SJSA1 (cell line): ENCODE measurements at regions not wholly inside any gene's neighbourhood (a gene's known extent, or its start where the extent isn't known, plus 50 kb on each side); places are given as distances from the start of the nearest gene placed in this dataset.

ENCODE experiments used
- DNase-seq, 2 experiments: peaks; one replicate each; pipeline ENCODE4 v3.0.0-alpha.2; 2015 to 2020; ENCODE audit warnings: low spot score in 2 of 2, low read depth in 1 of 2
- H3K27ac ChIP-seq: fragments of 250-450 bp; sonication (Bioruptor Pico); 2 replicates; pipeline ENCODE4 v1.5.1; 2020; ENCODE audit warnings: mild to moderate bottlenecking, moderate library complexity
- H3K27me3 ChIP-seq: fragments of 250-450 bp; sonication (Bioruptor Pico); replicated peaks from 2 replicates; pipeline ENCODE4 v1.5.1; 2020; ENCODE audit warnings: mild to moderate bottlenecking, moderate library complexity
- H3K36me3 ChIP-seq: fragments of 250-450 bp; sonication (Bioruptor Pico); 2 replicates; pipeline ENCODE4 v1.5.1; 2020; ENCODE audit warnings: mild to moderate bottlenecking
- H3K4me1 ChIP-seq: fragments of 250-450 bp; sonication (Bioruptor Pico); replicated peaks from 2 replicates; pipeline ENCODE4 v1.6.1; 2021; ENCODE audit warnings: mild to moderate bottlenecking
- H3K4me3 ChIP-seq: fragments of 250-450 bp; sonication (Bioruptor Pico); 2 replicates; pipeline ENCODE4 v1.5.1; 2020; ENCODE audit warnings: mild to moderate bottlenecking
- H3K9me3 ChIP-seq: fragments of 250-450 bp; sonication (Bioruptor Pico); replicated peaks from 2 replicates; pipeline ENCODE4 v1.5.1; 2020; ENCODE audit warnings: mild to moderate bottlenecking

DNA sequence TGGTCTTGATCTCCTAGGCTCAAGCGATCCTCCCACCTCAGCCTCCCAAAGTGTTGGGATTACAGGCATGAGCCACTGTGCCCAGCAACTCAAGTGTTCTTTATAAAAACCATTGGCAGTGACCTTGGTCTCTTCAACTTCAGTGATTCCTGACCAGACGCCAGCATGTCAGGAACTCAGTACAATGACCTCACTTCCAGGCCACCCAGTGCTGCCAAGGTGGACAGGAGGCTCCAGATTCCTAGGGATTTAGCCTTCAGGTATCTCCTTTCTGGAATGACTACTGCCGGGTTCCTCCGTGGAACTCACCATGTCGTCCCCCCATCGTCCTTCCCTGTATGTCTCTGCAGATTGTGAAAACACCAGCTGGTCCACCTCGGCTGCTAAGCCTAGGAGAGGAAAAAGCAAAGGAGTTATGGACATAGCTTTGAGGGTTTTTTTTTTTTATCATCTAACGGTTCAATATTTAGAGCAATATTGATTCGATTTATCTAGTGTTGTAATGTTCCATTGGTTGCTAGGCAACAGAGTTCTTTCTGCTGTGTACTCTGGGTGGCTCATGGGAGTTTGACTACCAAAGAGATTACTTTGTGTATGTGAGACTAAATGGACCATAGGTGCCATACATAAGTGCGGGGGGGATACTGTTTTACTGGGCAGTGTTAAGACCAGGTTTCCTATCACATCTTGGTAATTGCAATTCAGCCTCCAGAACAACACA lies 425.8 kb upstream of the AUTS2 start:
- H3K36me3 ChIP-seq, result no peaks in the 10 kb centered on the region
- H3K27ac ChIP-seq, result no peak overlapping the region
- H3K4me3 ChIP-seq, result no peak overlapping the region
- H3K4me1 ChIP-seq, result no peaks in the 10 kb centered on the region
- H3K27me3 ChIP-seq, result no peaks in the 10 kb centered on the region
- H3K9me3 ChIP-seq, result no peaks in the 10 kb centered on the region; the same call in 1 of the 2 replicates
- no peak for DNase-seq

DNA sequence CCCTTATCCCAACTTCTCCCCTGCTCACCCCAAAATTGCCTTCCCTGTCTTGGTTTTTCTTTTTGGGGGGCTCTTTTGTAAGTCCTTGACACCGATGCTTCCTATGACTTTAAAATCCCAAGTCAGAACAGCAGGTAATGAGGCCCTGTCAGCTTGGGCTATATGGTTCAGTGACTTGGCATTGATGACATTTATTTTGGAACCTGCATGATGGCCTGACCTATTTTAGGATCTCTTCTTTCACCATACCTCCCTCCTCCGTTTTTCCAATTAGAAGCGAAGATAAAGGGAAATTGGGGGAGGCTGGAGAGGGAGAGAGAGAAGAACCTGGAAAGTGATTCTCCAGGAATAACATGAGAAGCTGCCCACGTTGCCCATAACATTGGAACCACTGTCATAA lies 424.9 kb upstream of the AUTS2 start:
- DNase-seq, result no peak
- no peak overlapping the region for H3K27ac ChIP-seq
- no peaks in the 10 kb centered on the region for H3K4me1 ChIP-seq
- no peaks in the 10 kb centered on the region; the same call in 1 of the 2 replicates for H3K9me3 ChIP-seq
- no peaks in the 10 kb centered on the region for H3K27me3 ChIP-seq
- H3K36me3 ChIP-seq, result no peaks in the 10 kb centered on the region
- H3K4me3 ChIP-seq, result no peak overlapping the region

DNA sequence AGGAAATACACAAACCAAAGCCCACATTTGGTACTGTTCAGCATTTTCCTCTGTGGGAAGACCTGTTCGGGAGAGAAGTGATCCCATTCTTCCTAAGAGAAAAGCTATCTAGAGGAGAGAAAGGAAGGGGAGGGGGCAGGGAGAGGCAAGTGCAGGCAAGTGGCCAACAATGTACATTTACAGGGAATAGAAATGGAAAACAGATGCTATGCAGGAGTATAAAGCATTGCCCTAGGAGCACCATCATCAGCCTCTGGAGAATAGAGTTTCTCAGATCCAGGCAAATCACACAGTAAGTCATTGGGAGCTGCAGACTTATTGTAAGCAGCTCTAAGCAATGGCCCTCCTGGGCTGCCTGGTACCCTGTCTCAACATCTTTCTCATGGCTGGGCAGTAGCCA lies 424.4 kb upstream of the AUTS2 start:
- H3K4me3 ChIP-seq, result no peak overlapping the region
- no peaks in the 10 kb centered on the region for H3K27me3 ChIP-seq
- no peak for DNase-seq
- H3K4me1 ChIP-seq, result no peaks in the 10 kb centered on the region
- H3K27ac ChIP-seq, result no peak overlapping the region
- no peaks in the 10 kb centered on the region; the same call in 1 of the 2 replicates for H3K9me3 ChIP-seq
- no peaks in the 10 kb centered on the region for H3K36me3 ChIP-seq

DNA sequence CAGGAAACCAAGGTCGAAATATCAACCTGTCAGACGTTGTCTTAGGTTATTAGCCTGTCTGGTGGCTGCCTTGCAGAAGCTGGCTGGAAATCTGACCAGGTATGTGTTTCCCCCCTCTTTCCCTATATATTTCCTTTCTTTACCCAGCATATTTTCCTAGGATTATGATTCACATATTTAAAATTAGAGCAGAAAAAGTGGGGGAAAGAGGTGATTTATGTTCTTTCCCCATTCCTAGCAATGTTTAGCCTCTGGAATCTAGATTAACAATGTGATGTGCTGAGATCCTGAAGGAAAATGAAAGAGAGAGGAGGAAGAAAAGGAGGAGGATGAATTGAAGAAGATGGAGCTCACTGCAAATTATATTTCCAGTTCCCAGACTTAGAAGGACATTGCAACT lies 421.4 kb upstream of the AUTS2 start:
- Histone ChIP-seq H3K27ac (no peak overlapping the region), H3K9me3 (no peaks in the 10 kb centered on the region; the same call in 1 of the 2 replicates), H3K36me3 (no peaks in the 10 kb centered on the region), H3K27me3 (no peaks in the 10 kb centered on the region), H3K4me1 (no peaks in the 10 kb centered on the region), H3K4me3 (no peak overlapping the region)
- DNase-seq, result no peak

DNA sequence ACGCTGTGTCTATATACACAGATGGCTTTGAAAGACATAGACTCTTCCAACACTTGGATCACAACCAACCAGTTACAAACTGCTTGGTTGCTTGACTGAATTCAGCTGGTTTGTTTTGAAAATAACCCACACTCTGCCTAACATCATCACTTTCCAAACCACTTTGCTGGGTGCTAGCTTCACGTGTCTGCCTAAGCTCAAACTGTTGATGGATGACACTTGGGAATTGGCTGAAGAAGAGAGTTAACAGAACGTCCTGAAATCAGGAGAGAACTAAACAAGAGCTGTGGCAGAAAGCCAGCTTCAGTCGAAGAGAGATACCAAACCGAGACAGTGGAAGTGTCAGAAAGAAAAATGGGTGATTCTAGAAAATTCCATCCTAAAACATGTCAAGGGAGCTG lies 420.8 kb upstream of the AUTS2 start:
- Histone ChIP-seq H3K27me3 (no peaks in the 10 kb centered on the region), H3K4me3 (no peak overlapping the region), H3K27ac (no peak overlapping the region), H3K9me3 (no peaks in the 10 kb centered on the region; the same call in 1 of the 2 replicates), H3K4me1 (no peaks in the 10 kb centered on the region), H3K36me3 (no peaks in the 10 kb centered on the region)
- no peak for DNase-seq

DNA sequence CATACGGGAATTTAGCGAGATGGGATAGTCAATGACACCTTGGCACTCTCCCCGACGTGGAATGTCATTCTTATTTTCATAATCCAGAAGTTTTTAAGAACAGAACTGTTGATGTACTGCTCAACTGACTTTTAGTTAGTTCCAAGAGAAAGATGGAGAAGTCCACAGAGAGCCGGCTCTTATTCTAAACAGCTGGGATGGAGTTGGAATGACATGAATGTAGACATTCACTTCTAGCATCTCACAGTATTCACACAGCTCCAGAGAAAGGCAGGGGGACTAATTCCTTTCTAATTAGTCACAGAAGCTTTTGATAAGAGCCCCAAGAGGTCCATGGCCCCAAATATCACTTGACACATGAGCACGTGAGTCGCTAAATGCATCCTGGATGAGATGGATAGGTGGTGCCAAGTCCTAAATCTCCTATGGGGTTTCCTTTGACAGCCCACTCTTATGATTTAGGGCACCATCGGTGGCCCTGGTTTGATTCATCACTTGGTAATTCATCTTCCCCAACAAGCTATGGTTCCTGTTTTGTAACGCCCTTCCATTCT lies 420.3 kb upstream of the AUTS2 start:
- H3K27ac ChIP-seq, result no peak overlapping the region
- no peak overlapping the region for H3K4me3 ChIP-seq
- no peaks in the 10 kb centered on the region for H3K36me3 ChIP-seq
- DNase-seq, result no peak
- H3K4me1 ChIP-seq, result no peaks in the 10 kb centered on the region
- no peaks in the 10 kb centered on the region; the same call in 1 of the 2 replicates for H3K9me3 ChIP-seq
- no peaks in the 10 kb centered on the region for H3K27me3 ChIP-seq

DNA sequence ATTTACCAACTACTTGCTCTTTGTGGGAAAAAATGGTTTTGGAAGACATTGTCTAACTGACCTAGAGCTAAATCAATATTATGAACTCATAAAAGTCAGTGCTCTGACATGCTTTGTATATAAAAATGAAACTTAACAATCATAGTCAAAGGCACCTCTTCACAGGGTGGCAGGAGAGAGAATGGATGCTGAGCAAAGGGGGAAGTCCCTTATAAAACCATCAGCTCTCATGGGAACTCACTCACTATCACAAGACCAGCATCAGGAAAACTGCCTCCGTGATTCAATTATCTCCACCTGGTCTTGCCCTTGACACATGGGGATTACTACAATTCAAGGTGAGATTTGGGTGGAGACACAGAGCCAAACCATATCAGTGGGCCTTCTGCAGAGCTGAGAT lies 417.6 kb upstream of the AUTS2 start:
- Histone ChIP-seq H3K27me3 (no peaks in the 10 kb centered on the region), H3K36me3 (no peaks in the 10 kb centered on the region), H3K4me1 (no peaks in the 10 kb centered on the region), H3K4me3 (no peak overlapping the region), H3K9me3 (no peaks in the 10 kb centered on the region), H3K27ac (no peak overlapping the region)
- DNase-seq, result no peak

DNA sequence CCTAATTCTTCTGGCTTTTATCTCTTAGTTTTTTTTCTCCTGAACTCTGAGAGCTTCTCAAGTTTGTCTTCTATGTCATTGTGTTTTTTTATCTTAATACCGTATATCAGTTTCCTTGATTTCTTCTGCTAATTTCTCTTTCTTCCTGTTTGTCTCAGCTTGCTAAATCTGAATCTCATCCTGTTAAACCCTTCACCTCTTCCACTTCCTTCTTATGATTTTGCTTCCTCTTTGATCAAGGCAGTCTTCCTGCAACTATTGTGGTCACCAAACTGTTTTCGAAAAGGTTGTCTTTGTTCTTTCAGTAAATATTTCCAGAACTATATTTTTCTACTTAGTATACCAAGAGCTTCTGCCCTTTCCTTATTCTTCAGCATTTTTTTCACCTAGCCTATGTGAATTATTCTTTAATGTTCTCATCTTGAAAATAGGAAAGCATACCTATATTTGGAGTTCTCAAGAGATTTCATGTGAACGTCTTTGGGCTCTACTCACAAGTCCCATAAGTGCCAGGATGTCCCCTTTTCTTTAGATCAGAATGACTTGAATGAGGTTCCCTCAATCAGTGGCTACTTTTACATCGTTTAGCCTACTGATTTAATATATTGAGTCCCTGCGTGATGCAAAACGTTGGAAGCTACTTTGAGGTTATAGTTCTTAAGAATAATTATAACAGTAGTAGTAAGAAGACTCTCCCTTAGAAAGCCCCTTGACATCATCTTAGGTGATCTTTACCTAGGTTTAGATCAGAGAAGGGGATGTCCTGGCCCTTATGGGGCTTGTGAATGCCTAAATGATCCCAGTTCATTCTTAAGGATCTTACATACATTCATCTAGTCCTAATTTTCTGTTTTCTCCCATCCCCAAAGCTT lies 415.4 kb upstream of the AUTS2 start:
- Histone ChIP-seq H3K4me3 (no peak overlapping the region), H3K27me3 (no peaks in the 10 kb centered on the region), H3K27ac (no peak overlapping the region), H3K4me1 (no peaks in the 10 kb centered on the region), H3K36me3 (no peaks in the 10 kb centered on the region), H3K9me3 (no peaks in the 10 kb centered on the region)
- DNase-seq, result no peak

DNA sequence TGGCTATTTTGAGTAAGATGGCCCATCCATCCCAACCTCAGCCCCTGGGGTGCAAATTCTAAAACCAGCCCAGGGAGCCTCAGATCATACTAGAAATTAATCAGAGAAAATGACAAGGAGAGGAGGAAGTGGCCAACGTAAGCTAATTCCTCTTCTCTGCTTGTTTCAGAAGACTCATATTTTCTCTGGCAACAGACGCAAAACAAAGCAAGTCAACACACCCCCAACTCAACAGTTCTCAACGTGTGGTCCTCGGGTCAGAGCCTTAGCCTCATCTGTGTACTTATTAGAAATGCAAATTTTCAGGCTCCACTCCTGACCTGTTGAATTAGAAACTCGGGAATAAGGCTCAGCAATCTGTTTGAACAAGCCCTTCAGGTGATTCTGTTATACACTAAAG lies 413.9 kb upstream of the AUTS2 start:
- H3K4me1 ChIP-seq, result no peaks in the 10 kb centered on the region
- no peaks in the 10 kb centered on the region for H3K36me3 ChIP-seq
- no peaks in the 10 kb centered on the region for H3K9me3 ChIP-seq
- no peak overlapping the region for H3K4me3 ChIP-seq
- no peak for DNase-seq
- H3K27ac ChIP-seq, result no peak overlapping the region
- H3K27me3 ChIP-seq, result no peaks in the 10 kb centered on the region

DNA sequence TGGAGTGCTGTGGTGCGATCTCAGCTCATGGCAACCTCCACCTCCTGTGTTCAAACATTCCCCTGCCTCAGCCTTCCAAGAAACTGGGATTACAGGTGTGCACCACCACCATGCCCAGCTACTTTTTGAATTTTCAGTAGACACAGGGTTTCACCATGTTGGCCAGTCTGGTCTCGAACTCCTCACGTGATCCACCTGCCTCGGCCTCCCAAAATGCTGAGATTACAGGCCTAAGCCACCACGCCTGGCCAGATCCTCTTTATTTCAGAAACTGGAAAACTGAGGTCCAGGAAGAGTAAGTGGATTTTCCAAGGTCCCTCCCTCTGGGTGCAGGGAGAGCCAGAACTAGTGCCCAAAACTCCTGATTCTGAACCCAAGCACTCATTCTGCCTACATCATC lies 413.1 kb upstream of the AUTS2 start:
- no peak overlapping the region for H3K4me3 ChIP-seq
- no peaks in the 10 kb centered on the region for H3K9me3 ChIP-seq
- H3K27me3 ChIP-seq, result no peaks in the 10 kb centered on the region
- H3K36me3 ChIP-seq, result no peaks in the 10 kb centered on the region
- no peak overlapping the region for H3K27ac ChIP-seq
- no peaks in the 10 kb centered on the region for H3K4me1 ChIP-seq
- no peak for DNase-seq

DNA sequence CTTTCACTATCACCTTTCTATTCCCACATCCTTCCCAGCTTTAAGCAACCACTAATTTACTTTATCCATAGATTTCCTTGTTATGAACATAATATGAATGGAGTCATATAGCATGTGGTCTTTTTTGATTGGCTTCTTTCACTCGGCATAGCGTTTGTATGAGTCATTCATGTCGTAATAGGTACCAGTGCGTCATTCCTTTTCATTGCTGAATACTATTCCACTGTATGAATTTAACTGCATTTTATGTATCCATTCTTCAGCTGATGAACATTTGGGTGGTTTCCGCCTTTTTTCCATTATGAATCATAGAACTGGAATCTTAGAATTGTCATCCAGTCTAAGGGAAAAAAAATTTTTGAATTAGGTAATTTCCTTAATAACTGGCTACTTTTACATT lies 411.3 kb upstream of the AUTS2 start:
- Histone ChIP-seq H3K36me3 (no peaks in the 10 kb centered on the region), H3K27me3 (no peaks in the 10 kb centered on the region), H3K27ac (no peak overlapping the region), H3K4me3 (no peak overlapping the region), H3K4me1 (no peaks in the 10 kb centered on the region), H3K9me3 (no peaks in the 10 kb centered on the region)
- no peak for DNase-seq

DNA sequence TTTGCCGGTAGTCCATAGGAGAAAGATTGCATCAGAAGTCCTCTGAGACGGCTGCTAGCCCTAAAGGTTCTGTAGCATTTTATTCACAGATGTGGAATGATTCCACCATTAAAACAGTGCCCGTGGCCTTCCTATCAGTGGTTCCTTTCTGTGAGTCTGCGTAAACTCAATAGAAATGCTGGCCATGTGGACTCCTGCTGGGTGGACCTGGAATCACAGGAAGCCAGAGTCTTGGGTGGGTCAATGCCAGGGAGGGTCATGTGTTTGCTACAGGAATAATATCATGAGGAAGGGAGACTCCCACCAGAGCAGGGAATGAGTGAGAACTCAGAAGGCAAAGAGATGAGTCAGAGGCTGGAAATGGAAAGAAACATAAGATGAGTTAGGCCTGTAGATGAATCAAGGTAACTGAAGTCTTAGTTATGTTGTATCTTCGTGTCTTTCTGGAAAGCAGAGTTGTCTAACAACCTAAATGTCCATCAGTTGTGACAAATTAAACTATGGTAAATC lies 410.4 kb upstream of the AUTS2 start:
- Histone ChIP-seq H3K27ac (no peak overlapping the region), H3K27me3 (no peaks in the 10 kb centered on the region), H3K36me3 (no peaks in the 10 kb centered on the region), H3K4me3 (no peak overlapping the region), H3K9me3 (no peaks in the 10 kb centered on the region), H3K4me1 (no peaks in the 10 kb centered on the region)
- no peak for DNase-seq

DNA sequence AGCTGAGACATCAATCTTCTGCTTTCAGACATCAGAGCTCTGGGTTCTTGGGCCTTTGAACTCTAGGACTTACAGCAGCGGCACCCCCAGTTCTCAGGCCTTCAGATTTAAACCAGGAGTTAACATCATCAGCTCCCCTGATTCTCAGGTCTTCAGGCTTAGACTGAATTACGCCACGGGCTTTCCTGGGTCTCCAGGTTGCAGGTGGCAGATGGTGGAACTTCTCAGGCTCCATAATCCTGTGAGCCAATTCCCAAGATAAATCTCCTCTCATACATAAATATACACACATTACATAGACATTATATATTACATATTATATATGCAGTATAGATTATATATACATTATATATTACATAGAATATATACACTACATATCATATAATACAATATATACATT lies 408.9 kb upstream of the AUTS2 start:
- Histone ChIP-seq H3K27ac (no peak overlapping the region), H3K27me3 (no peaks in the 10 kb centered on the region), H3K4me3 (no peak overlapping the region), H3K36me3 (no peaks in the 10 kb centered on the region), H3K9me3 (peaks cover 6% of the 10 kb centered on the region; the same call in 1 of the 2 replicates), H3K4me1 (no peaks in the 10 kb centered on the region)
- DNase-seq, result no peak

DNA sequence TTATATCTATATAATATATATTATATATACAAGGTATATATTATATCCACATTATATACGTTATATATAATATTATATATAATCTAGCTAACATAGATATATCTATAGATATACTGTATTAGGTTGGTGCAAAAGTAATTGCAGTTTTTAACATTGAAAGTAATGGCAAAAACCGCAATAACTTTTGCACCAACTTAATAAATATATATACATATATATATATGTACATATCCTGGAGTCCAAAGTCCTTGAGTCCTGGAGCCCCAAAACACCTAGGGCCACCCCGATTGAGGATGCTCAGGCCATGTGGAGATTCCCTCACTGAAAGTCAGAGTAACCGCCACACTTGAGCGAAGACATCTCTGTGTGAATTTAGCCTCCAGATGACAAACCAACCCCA lies 408.2 kb upstream of the AUTS2 start:
- H3K4me3 ChIP-seq, result no peak overlapping the region
- no peaks in the 10 kb centered on the region for H3K36me3 ChIP-seq
- no peak overlapping the region for H3K27ac ChIP-seq
- H3K9me3 ChIP-seq, result peaks cover 6% of the 10 kb centered on the region; the same call in 1 of the 2 replicates
- no peak for DNase-seq
- H3K27me3 ChIP-seq, result no peaks in the 10 kb centered on the region
- H3K4me1 ChIP-seq, result no peaks in the 10 kb centered on the region
